Sigmoid colon (tissue), 4 donors: ENCODE measurements at regions not wholly inside any gene's neighbourhood (a gene's known extent, or its start where the extent isn't known, plus 50 kb on each side); places are given as distances from the start of the nearest gene placed in this dataset.

Source experiments
- EP300 ChIP-seq, 4 donors: sonication (generic); formaldehyde crosslinking; IDR thresholded peaks; one replicate each; pipeline ENCODE4 v1.6.1; 2017; ENCODE audit warnings: antibody characterized with exemption in 4 of 4
- POLR2A ChIP-seq, 2 donors: fragments of 450-650 bp; IDR thresholded peaks; one replicate each; pipeline ENCODE4 v1.6.1; 2016; ENCODE audit warnings: antibody characterized with exemption in 2 of 2, mild to moderate bottlenecking in 2 of 2, moderate library complexity in 2 of 2
- POLR2AphosphoS5 ChIP-seq, 4 donors: sonication (generic); formaldehyde crosslinking; IDR thresholded peaks; one replicate each; pipeline ENCODE4 v1.6.1; 2017; ENCODE audit warnings: antibody characterized with exemption in 4 of 4
- TF ChIP-seq, protein P1 (sequence below), 4 experiments: fragments of 450-650 bp in 3 of 4; fragments of 200-600 bp in 1 of 4; IDR thresholded peaks; one replicate each; pipeline ENCODE4 v1.5.1; 2016 to 2019; ENCODE audit warnings: antibody characterized with exemption in 4 of 4, mild to moderate bottlenecking in 3 of 4, moderate library complexity in 2 of 4

DNA sequence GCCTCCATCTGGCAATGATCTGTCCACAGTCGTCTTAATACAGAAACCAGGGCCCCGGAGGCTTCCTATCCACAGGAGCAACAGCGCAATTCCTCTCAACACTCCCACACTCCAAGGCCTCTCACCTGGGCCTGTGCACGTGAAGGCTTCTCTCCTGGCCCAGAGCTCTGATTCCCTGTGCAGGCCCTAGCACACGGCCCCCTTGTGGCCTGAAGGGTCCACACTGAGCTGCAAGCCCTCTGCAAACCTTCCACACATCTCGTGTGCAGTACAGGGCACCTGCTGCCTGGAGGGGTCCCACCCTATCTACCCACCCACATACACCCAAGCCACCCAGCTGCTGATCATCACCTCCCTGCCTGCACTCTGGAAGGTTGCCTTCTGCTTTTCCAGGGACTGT, 150.1 kb upstream of the NUDT10 start:
- TF ChIP-seq, protein P1, sequence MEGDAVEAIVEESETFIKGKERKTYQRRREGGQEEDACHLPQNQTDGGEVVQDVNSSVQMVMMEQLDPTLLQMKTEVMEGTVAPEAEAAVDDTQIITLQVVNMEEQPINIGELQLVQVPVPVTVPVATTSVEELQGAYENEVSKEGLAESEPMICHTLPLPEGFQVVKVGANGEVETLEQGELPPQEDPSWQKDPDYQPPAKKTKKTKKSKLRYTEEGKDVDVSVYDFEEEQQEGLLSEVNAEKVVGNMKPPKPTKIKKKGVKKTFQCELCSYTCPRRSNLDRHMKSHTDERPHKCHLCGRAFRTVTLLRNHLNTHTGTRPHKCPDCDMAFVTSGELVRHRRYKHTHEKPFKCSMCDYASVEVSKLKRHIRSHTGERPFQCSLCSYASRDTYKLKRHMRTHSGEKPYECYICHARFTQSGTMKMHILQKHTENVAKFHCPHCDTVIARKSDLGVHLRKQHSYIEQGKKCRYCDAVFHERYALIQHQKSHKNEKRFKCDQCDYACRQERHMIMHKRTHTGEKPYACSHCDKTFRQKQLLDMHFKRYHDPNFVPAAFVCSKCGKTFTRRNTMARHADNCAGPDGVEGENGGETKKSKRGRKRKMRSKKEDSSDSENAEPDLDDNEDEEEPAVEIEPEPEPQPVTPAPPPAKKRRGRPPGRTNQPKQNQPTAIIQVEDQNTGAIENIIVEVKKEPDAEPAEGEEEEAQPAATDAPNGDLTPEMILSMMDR (IDR thresholded peaks at IDR 0.05): no peak
- no peak for TF ChIP-seq POLR2AphosphoS5 (IDR thresholded peaks at IDR 0.05)
- TF ChIP-seq POLR2A (IDR thresholded peaks at IDR 0.05): no peak
- no peak for TF ChIP-seq EP300 (IDR thresholded peaks at IDR 0.05)
